Activated CD8-positive, alpha-beta T cell treated with anti-CD3 and anti-CD28 coated beads, Interleukin-2, amount 10 ng/mL, durations not matched to agents 7 days and 5 days (primary cell): ENCODE measurements at regions not wholly inside any gene's neighbourhood (a gene's known extent, or its start where the extent isn't known, plus 50 kb on each side); places are given as distances from the start of the nearest gene placed in this dataset.
"Not testable (repeated sequence)": the region's sequence is repeated elsewhere in the genome, so short reads cannot be mapped to it uniquely, and the experiment has no call there.

Source experiments
- ATAC-seq: fragments of 150-1000 bp; cut with Tn5 transposase; one replicate; pipeline ENCODE4 v1.10.0; 2021; ENCODE audit warnings: moderate library complexity
- CTCF ChIA-PET: fragments of 350-600 bp; sonication (Branson Sonifier 250); formaldehyde crosslinking; loops from one replicate; lab custom pipeline; 2021; ENCODE audit warnings: antibody characterized with exemption; lab: Charles Lee
- POLR2A ChIA-PET: fragments of 350-600 bp; sonication (Branson Sonifier 250); formaldehyde crosslinking; loops from one replicate; lab custom pipeline; 2021; ENCODE audit warnings: antibody characterized with exemption; lab: Charles Lee
- DNase-seq: peaks from one replicate; pipeline ENCODE4 v3.0.0-alpha.2; 2020
- H3K27ac Mint-ChIP-seq: one replicate; pipeline ENCODE4 v1.8.0; 2021; ENCODE audit warnings: mild to moderate bottlenecking, mixed read lengths
- H3K27me3 Mint-ChIP-seq: one replicate; pipeline ENCODE4 v1.8.0; 2021; ENCODE audit warnings: low read depth, mixed read lengths
- H3K36me3 Mint-ChIP-seq: one replicate; pipeline ENCODE4 v1.8.0; 2021; ENCODE audit warnings: low read depth, mixed read lengths
- H3K4me1 Mint-ChIP-seq: one replicate; pipeline ENCODE4 v1.8.0; 2021; ENCODE audit warnings: low read depth, mixed read lengths
- H3K4me3 Mint-ChIP-seq: one replicate; pipeline ENCODE4 v1.8.0; 2021; ENCODE audit warnings: mild to moderate bottlenecking, mixed read lengths
- H3K9me3 Mint-ChIP-seq: one replicate; pipeline ENCODE4 v1.8.0; 2022; ENCODE audit warnings: mixed read lengths; ENCODE audit not compliant: insufficient read depth

DNA sequence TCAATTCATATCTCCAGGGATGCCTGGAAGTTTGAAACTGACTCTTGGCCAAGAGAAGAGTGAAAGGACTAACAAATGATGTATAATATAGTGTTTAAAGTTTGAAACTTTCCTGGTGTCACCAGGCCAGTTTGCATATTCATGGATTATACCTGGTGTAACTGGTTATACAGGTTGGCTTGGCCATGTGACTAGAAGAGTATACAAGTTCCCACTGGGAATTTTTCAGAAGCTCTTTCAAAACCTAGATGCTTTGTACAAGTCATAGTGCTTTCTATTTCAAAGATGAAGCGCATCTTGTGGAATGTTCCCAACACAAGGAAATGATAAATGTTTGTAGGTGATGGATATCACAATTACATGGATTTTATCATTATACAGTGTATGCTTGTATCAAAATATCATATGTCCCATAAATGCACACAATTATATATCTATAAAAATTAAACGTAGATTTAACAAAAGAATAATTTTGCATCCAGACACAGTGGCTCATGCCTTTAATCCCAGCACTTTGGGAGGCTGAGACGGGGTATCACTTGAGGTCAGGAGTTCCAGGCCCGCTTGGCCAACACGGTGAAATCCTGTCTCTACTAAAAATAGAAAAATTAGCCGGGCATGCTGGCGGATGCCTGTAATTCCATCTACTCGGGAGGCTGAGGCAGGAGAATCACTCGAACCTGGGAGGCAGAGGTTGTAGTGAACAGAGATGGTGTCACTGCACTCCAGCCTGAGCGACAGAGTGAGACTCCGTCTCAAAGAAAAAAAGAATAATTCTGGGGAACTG, 1420.2 kb downstream of the GRIK2 start:
- H3K36me3 Mint-ChIP-seq: no peaks in the 10 kb centered on the region
- peaks cover 3% of the 10 kb centered on the region for H3K9me3 Mint-ChIP-seq
- DNase-seq: no peak
- H3K27me3 Mint-ChIP-seq: no peaks in the 10 kb centered on the region
- H3K4me3 Mint-ChIP-seq: no peak overlapping the region
- no peak for ATAC-seq
- no peaks in the 10 kb centered on the region for H3K4me1 Mint-ChIP-seq
- POLR2A ChIA-PET: no interaction called here
- CTCF ChIA-PET: no interaction called here
- H3K27ac Mint-ChIP-seq: no peak overlapping the region

- Mint-ChIP-seq H3K27ac (no peak overlapping the region), H3K4me3 (no peak overlapping the region), H3K4me1 (no peaks in the 10 kb centered on the region), H3K9me3 (peaks cover 3% of the 10 kb centered on the region), H3K36me3 (no peaks in the 10 kb centered on the region), H3K27me3 (no peaks in the 10 kb centered on the region)
- POLR2A ChIA-PET: no interaction called here
- CTCF ChIA-PET: no interaction called here
- DNase-seq (no peak), ATAC-seq (no peak)
Observed at GRCh38 chr6:102812242-102812641, 1418.7 kb downstream of the GRIK2 start.

DNA sequence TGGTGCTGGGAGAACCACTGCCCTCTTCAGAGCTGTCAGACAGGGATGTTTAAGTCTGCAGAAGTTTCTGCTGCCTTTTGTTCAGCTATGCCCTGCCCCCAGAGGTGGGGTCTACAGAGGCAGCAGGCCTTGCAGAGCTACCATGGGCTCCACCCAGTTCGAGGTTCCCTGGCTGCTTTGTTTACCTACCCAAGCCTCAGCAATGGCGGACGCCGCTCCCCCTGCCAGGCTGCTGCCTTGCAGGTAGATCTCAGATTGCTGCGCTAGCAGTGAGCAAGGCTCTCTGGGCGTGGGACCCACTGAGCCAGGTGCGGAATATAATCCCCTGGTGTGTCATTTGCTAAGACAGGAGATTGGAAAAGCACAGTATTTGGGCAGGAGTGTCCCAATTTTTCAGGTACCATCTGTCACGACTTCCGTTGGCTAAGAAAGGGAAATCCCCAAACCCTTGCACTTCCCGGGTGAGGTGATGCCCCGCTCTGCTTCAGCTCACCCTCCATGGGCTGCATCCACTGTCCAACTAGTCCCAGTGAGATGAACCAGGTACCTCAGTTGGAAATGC, 1415.5 kb downstream of the GRIK2 start:
- POLR2A ChIA-PET, CTCF ChIA-PET, H3K27me3 Mint-ChIP-seq, H3K4me3 Mint-ChIP-seq, H3K9me3 Mint-ChIP-seq, H3K27ac Mint-ChIP-seq, H3K36me3 Mint-ChIP-seq, ATAC-seq, H3K4me1 Mint-ChIP-seq, DNase-seq: not testable (repeated sequence)

- ATAC-seq (no peak), DNase-seq (no peak)
- H3K4me1 Mint-ChIP-seq: no peaks in the 10 kb centered on the region
- H3K9me3 Mint-ChIP-seq: no peaks in the 10 kb centered on the region
- no peak overlapping the region for H3K4me3 Mint-ChIP-seq
- H3K36me3 Mint-ChIP-seq: no peaks in the 10 kb centered on the region
- H3K27me3 Mint-ChIP-seq: no peaks in the 10 kb centered on the region
- CTCF ChIA-PET: no interaction called here
- POLR2A ChIA-PET: no interaction called here
- no peak overlapping the region for H3K27ac Mint-ChIP-seq
Observed at GRCh38 chr6:102799051-102799450, 1405.5 kb downstream of the GRIK2 start.

DNA sequence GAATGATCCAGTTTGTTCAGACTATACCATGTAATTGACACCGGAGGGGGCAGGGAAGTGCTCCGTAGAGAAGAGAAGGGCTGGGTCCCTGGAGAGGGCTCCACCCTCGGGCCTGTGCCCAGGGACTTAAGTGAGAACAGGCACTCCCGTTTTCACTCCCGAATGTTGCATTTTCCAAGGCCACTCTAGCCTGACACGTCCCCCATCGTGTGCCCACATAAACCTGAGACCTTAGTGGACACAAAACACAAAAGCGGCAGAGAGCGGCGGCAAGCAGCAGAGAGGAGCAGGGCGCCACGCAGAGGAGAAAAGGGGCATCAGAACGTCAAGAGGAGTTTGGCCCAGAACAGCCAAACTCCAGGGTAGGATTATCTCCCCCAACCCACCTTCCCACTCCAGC, 1405.1 kb downstream of the GRIK2 start:
- Mint-ChIP-seq H3K36me3 (no peaks in the 10 kb centered on the region), H3K9me3 (no peaks in the 10 kb centered on the region), H3K4me1 (no peaks in the 10 kb centered on the region), H3K4me3 (no peak overlapping the region), H3K27me3 (no peaks in the 10 kb centered on the region), H3K27ac (no peak overlapping the region)
- DNase-seq (no peak), ATAC-seq (no peak)
- ChIA-PET POLR2A (no interaction called here), CTCF (no interaction called here)

DNA sequence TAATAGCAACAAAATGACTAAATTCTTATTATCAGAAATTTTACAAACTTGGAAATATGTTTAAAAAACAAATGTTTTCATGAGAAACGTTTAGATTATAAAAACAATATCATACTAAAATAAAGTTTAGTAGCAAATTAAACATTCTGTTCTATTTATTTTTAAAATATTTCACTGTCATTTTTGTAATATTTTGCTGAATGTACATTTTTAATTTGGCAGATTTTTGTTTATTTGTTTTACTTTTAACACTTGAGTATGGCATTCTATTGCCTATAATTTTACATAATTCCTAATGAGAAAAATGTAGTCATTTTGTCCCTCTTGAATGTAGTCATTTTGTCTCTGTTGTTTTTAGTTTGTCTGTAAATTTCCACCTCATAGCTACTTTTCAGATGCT, 1400.2 kb downstream of the GRIK2 start:
- no peaks in the 10 kb centered on the region for H3K27me3 Mint-ChIP-seq
- no peaks in the 10 kb centered on the region for H3K9me3 Mint-ChIP-seq
- no peak overlapping the region for H3K27ac Mint-ChIP-seq
- DNase-seq: no peak
- no peak for ATAC-seq
- POLR2A ChIA-PET: no interaction called here
- no peaks in the 10 kb centered on the region for H3K36me3 Mint-ChIP-seq
- no peak overlapping the region for H3K4me3 Mint-ChIP-seq
- no peaks in the 10 kb centered on the region for H3K4me1 Mint-ChIP-seq
- CTCF ChIA-PET: no interaction called here

- no peak overlapping the region for H3K27ac Mint-ChIP-seq
- no peak for ATAC-seq
- no peak overlapping the region for H3K4me3 Mint-ChIP-seq
- ChIA-PET CTCF (no interaction called here), POLR2A (no interaction called here)
- no peaks in the 10 kb centered on the region for H3K27me3 Mint-ChIP-seq
- no peaks in the 10 kb centered on the region for H3K4me1 Mint-ChIP-seq
- H3K9me3 Mint-ChIP-seq: peaks cover 7% of the 10 kb centered on the region
- no peaks in the 10 kb centered on the region for H3K36me3 Mint-ChIP-seq
- no peak for DNase-seq
Observed at GRCh38 chr6:102774326-102774725, 1380.8 kb downstream of the GRIK2 start.

DNA sequence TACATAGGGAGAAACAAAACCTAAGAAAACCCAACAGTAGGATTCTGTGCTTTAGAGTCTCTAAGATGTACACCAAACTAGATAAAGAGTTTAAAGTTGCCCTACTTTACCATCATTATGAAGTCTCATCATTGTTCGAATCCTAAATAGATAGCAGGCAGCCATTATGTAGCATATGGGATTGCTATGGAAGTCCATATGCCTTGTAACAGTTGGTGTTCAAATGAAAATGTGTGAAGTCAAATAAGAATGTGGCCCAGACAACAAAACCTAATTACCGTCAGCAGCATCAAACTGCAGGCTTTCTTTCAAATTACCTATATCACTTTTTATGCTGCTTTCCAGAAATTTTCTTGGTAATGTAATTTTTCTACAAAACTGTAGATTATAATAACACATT, 1380.1 kb downstream of the GRIK2 start:
- Mint-ChIP-seq H3K4me3 (no peak overlapping the region), H3K36me3 (no peaks in the 10 kb centered on the region), H3K4me1 (no peaks in the 10 kb centered on the region), H3K9me3 (peaks cover 14% of the 10 kb centered on the region), H3K27me3 (no peaks in the 10 kb centered on the region), H3K27ac (no peak overlapping the region)
- ChIA-PET POLR2A (no interaction called here), CTCF (no interaction called here)
- no peak for ATAC-seq
- DNase-seq: no peak

GRCh38 chr6:102766963-102767362, 1373.5 kb downstream of the GRIK2 start:
- no peaks in the 10 kb centered on the region for H3K27me3 Mint-ChIP-seq
- ChIA-PET POLR2A (no interaction called here), CTCF (no interaction called here)
- no peak overlapping the region for H3K27ac Mint-ChIP-seq
- no peak overlapping the region for H3K4me3 Mint-ChIP-seq
- ATAC-seq (no peak), DNase-seq (no peak)
- H3K36me3 Mint-ChIP-seq: no peaks in the 10 kb centered on the region
- H3K4me1 Mint-ChIP-seq: no peaks in the 10 kb centered on the region
- peaks cover 27% of the 10 kb centered on the region for H3K9me3 Mint-ChIP-seq

DNA sequence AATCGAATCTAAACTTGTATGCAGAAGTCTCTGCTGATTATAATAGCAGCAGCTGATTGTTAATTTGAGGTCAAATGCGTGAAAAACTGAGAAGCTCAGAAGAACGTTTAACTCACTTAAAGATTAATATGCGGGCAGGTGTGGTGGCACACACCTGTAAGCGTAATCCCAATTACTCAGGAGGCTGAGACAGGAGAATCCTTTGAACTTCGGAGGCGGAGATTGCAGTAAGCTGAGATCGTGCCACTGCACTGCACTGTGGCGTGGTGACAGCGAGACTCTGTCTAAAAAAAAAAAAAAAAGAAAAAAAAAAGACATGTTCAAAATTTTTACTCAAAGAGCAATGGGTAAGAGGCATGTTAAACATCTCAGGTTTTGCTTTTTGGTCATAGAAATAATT, 1370.8 kb downstream of the GRIK2 start:
- Mint-ChIP-seq H3K9me3 (peaks cover 20% of the 10 kb centered on the region), H3K27me3 (no peaks in the 10 kb centered on the region), H3K36me3 (no peaks in the 10 kb centered on the region), H3K27ac (no peak overlapping the region), H3K4me3 (no peak overlapping the region), H3K4me1 (no peaks in the 10 kb centered on the region)
- POLR2A ChIA-PET: no interaction called here
- CTCF ChIA-PET: no interaction called here
- no peak for DNase-seq
- no peak for ATAC-seq

GRCh38 chr6:102763891-102764290, 1370.4 kb downstream of the GRIK2 start:
- ChIA-PET POLR2A (no interaction called here), CTCF (no interaction called here)
- H3K27ac Mint-ChIP-seq: no peak overlapping the region
- no peak overlapping the region for H3K4me3 Mint-ChIP-seq
- no peaks in the 10 kb centered on the region for H3K36me3 Mint-ChIP-seq
- no peak for DNase-seq
- peaks cover 16% of the 10 kb centered on the region for H3K9me3 Mint-ChIP-seq
- H3K4me1 Mint-ChIP-seq: no peaks in the 10 kb centered on the region
- no peak for ATAC-seq
- no peaks in the 10 kb centered on the region for H3K27me3 Mint-ChIP-seq

DNA sequence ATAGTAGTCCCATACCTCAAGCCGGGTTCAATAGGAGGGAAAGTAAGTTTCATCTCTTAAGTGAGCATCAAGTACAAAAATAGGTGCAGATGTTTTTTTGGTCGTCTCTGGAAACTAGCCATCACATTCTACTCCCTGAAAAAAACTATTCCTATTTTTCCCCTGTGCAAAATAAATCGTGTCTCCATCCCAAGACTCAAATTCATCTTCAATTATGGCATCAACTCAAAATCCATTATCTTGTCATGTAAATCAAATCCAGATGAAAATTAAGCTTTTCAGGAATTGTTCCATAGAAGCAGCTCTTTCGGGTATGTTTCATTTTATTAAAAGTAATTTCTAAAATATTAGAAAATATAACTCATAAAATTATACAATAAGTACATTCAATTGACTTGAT, 1368.4 kb downstream of the GRIK2 start:
- Mint-ChIP-seq H3K4me3 (no peak overlapping the region), H3K27me3 (no peaks in the 10 kb centered on the region), H3K9me3 (peaks cover 16% of the 10 kb centered on the region), H3K36me3 (no peaks in the 10 kb centered on the region), H3K27ac (no peak overlapping the region), H3K4me1 (no peaks in the 10 kb centered on the region)
- CTCF ChIA-PET: no interaction called here
- no peak for DNase-seq
- ATAC-seq: no peak
- POLR2A ChIA-PET: no interaction called here

DNA sequence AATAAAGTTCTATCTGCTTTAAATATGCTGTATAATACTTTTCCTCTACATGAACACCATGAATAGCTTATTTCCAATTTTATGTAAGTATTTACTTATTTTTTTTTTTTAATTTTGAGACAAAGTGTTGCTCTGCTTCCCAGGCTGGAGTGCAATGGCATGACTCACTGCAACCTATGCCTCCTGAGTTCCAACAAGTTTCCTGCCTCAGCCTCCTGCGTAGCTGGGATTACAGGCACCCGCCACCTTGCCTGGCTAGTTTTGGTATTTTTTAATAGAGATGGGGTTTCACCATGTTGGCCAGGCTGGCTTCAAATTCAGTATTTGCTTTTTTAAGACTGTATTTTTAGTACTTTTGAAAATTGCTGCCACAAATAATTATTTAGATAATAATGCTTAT, 1365.9 kb downstream of the GRIK2 start:
- no peaks in the 10 kb centered on the region for H3K36me3 Mint-ChIP-seq
- ChIA-PET POLR2A (no interaction called here), CTCF (no interaction called here)
- DNase-seq (no peak), ATAC-seq (no peak)
- no peak overlapping the region for H3K27ac Mint-ChIP-seq
- H3K4me1 Mint-ChIP-seq: no peaks in the 10 kb centered on the region
- peaks cover 12% of the 10 kb centered on the region for H3K9me3 Mint-ChIP-seq
- H3K4me3 Mint-ChIP-seq: no peak overlapping the region
- H3K27me3 Mint-ChIP-seq: no peaks in the 10 kb centered on the region
